Tibial artery (tissue), 4 donors: ENCODE measurements at regions not wholly inside any gene's neighbourhood (a gene's known extent, or its start where the extent isn't known, plus 50 kb on each side); places are given as distances from the start of the nearest gene placed in this dataset.

Source experiments
- DNase-seq, 2 donors: peaks; one replicate each; pipeline ENCODE4 v3.0.0-alpha.2; 2019
- H3K27ac ChIP-seq, 2 donors: fragments of 200-600 bp; sonication (generic) in 1 of 2; 1 replicate in 1 of 2; 2 replicates in 1 of 2; pipeline ENCODE4 v1.5.1; 2018 to 2019; ENCODE audit warnings: mild to moderate bottlenecking in 1 of 2
- H3K27me3 ChIP-seq, 2 donors: fragments of 200-600 bp; sonication (generic) in 1 of 2; one replicate each; pipeline versions ENCODE4 v1.5.1 to v1.6.0; 2016 to 2019
- H3K36me3 ChIP-seq, 3 donors: fragments of 200-600 bp; sonication (generic) in 2 of 3; one replicate each; pipeline ENCODE4 v1.5.1; 2016 to 2019; ENCODE audit warnings: mild to moderate bottlenecking in 2 of 3
- H3K4me1 ChIP-seq, 4 donors: fragments of 200-600 bp; sonication (generic) in 2 of 4; 1 replicate in 3 of 4; 2 replicates in 1 of 4; pipeline ENCODE4 v1.5.1; 2016 to 2019
- H3K4me3 ChIP-seq, 2 donors: fragments of 200-600 bp; sonication (generic) in 1 of 2; 1 replicate in 1 of 2; 2 replicates in 1 of 2; pipeline ENCODE4 v1.5.1; 2018 to 2019; ENCODE audit warnings: mild to moderate bottlenecking in 2 of 2
- H3K9me3 ChIP-seq, 3 donors: fragments of 200-600 bp; sonication (generic) in 1 of 3; one replicate each; pipeline ENCODE4 v1.5.1; 2016 to 2019
- intact Hi-C: fragments of 100-400 bp; cut with DNase I; formaldehyde crosslinking; loops from one replicate; pipeline ENCODE4 v1.15.0; 2023; ENCODE audit warnings: low total_unique reads
- TF ChIP-seq, protein P1 (sequence below), 2 experiments: fragments of 200-600 bp in 1 of 2; fragments of 450-650 bp in 1 of 2; IDR thresholded peaks; one replicate each; pipeline ENCODE4 v1.5.1; 2017 to 2019; ENCODE audit warnings: antibody characterized with exemption in 2 of 2, mild to moderate bottlenecking in 1 of 2, moderate library complexity in 1 of 2

DNA sequence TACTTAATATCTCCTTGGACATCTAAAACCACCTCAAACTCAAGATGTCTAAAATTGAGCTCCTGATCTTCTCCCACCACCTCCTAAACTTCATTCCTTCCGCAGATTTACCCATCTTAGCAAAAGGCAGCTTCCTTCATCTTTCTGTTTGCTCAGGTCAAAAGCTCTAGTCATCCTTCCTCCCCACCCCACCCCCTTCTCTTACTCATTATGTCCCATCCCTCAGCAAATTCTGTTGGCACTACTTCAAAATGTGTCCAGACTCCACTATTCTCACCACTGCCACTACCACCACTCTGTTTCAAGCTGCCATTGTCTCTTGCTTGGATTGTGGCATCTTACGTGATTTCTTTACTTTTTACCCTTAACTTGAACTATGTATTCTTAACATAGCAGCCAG lies 59.2 kb upstream of the ZDHHC17 start:
- Histone ChIP-seq H3K4me1 (no peaks in the 10 kb centered on the region), H3K4me3 (no peak overlapping the region), H3K27me3 (no peaks in the 10 kb centered on the region), H3K36me3 (no peaks in the 10 kb centered on the region), H3K9me3 (no peaks in the 10 kb centered on the region), H3K27ac (no peak overlapping the region)
- TF ChIP-seq, protein P1, sequence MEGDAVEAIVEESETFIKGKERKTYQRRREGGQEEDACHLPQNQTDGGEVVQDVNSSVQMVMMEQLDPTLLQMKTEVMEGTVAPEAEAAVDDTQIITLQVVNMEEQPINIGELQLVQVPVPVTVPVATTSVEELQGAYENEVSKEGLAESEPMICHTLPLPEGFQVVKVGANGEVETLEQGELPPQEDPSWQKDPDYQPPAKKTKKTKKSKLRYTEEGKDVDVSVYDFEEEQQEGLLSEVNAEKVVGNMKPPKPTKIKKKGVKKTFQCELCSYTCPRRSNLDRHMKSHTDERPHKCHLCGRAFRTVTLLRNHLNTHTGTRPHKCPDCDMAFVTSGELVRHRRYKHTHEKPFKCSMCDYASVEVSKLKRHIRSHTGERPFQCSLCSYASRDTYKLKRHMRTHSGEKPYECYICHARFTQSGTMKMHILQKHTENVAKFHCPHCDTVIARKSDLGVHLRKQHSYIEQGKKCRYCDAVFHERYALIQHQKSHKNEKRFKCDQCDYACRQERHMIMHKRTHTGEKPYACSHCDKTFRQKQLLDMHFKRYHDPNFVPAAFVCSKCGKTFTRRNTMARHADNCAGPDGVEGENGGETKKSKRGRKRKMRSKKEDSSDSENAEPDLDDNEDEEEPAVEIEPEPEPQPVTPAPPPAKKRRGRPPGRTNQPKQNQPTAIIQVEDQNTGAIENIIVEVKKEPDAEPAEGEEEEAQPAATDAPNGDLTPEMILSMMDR (IDR thresholded peaks at IDR 0.05), result no peak
- intact Hi-C loops, result no loop called here
- no peak for DNase-seq

DNA sequence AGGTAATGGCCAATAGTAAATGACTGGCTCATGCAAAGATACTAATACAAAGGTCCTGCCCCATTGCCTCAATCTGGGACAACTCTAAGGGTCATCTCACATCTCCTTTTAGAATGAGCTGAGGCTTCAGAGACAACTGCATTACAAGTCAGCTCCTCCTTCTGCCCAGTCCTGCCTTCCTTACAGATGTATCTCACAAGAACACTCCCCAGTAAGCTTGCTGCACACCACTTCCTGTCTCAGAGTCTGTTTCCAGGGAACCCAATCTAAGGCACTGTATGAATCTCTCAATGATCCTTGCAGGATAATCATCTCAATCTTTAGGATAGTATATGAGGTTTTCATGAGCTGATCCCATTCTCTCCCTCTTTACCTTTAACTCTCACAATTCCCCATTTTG lies 57.8 kb upstream of the ZDHHC17 start:
- H3K27me3 ChIP-seq, result no peaks in the 10 kb centered on the region
- no peaks in the 10 kb centered on the region for H3K36me3 ChIP-seq
- H3K9me3 ChIP-seq, result no peaks in the 10 kb centered on the region
- no peak overlapping the region for H3K4me3 ChIP-seq
- no peak for DNase-seq
- intact Hi-C loops, result no loop called here
- H3K4me1 ChIP-seq, result no peaks in the 10 kb centered on the region
- TF ChIP-seq, protein P1 (IDR thresholded peaks at IDR 0.05), result no peak
- no peak overlapping the region for H3K27ac ChIP-seq

DNA sequence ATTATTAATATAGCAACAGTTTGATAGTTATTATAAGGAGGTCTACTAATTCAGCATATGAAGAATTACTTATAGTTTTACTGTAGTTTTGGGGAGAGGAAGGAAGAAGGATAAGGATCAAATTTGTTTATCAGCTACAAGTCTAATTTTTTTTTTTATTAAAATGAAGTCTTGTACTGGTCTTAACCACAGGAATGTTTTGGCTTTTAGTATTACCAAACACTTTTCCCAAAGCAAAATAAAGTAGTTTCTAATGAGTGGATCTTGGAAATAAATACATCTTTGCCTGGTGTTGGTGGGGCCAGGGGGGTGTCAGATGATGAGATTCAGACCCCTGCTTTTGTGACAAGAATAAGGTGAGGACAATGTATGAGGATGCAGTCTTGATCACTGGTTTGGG lies 57.2 kb upstream of the ZDHHC17 start:
- H3K4me3 ChIP-seq, result no peak overlapping the region
- no peaks in the 10 kb centered on the region for H3K36me3 ChIP-seq
- intact Hi-C loops, result no loop called here
- H3K27ac ChIP-seq, result no peak overlapping the region
- DNase-seq, result no peak
- TF ChIP-seq, protein P1 (IDR thresholded peaks at IDR 0.05), result no peak
- no peaks in the 10 kb centered on the region for H3K9me3 ChIP-seq
- no peaks in the 10 kb centered on the region for H3K27me3 ChIP-seq
- H3K4me1 ChIP-seq, result no peaks in the 10 kb centered on the region

DNA sequence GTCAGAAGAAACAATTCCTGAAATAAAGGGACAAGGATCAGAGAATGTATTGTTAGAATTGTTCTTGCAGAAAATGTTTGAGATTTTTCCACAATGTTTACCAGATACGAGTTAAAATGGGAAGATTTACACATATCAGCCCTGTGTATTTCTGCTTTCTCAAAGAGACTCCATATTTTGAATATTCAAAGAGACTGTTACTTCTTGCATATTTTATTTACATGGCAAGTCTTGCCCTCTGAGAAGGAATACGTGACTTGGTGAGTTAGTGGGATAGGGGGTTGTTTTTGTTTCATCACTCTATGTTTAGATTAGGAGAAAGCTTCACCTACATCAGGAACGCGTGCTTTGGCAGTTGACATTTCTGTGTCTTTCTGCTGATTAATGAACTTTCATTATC lies 56.1 kb upstream of the ZDHHC17 start:
- DNase-seq, result no peak
- TF ChIP-seq, protein P1 (IDR thresholded peaks at IDR 0.05), result no peak
- intact Hi-C loops, result no loop called here
- Histone ChIP-seq H3K4me1 (no peaks in the 10 kb centered on the region), H3K4me3 (no peak overlapping the region), H3K27me3 (no peaks in the 10 kb centered on the region), H3K27ac (no peak overlapping the region), H3K36me3 (no peaks in the 10 kb centered on the region), H3K9me3 (no peaks in the 10 kb centered on the region)

DNA sequence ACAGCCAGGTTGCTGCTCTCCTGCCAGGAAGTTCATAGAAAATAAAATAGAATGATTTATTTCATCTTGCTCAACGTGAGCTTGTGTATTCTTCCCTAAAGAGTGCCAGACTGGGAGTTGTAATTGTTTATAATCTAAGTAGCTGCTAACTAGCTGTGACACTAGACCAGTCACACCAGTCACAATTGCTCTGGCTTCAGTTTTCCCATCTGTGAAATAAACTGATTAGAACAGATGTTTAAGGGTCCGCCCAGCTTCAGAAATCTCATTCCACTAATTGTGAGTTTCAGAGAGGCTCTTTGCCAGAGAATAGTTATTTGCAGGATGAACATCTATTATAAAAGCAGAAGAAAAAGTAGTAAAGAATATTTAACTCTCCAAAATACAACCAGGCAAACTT lies 55.6 kb upstream of the ZDHHC17 start:
- intact Hi-C loops, result no loop called here
- Histone ChIP-seq H3K4me1 (no peaks in the 10 kb centered on the region), H3K36me3 (no peaks in the 10 kb centered on the region), H3K27me3 (no peaks in the 10 kb centered on the region), H3K9me3 (no peaks in the 10 kb centered on the region), H3K27ac (no peak overlapping the region), H3K4me3 (no peak overlapping the region)
- DNase-seq, result no peak
- TF ChIP-seq, protein P1 (IDR thresholded peaks at IDR 0.05), result no peak

DNA sequence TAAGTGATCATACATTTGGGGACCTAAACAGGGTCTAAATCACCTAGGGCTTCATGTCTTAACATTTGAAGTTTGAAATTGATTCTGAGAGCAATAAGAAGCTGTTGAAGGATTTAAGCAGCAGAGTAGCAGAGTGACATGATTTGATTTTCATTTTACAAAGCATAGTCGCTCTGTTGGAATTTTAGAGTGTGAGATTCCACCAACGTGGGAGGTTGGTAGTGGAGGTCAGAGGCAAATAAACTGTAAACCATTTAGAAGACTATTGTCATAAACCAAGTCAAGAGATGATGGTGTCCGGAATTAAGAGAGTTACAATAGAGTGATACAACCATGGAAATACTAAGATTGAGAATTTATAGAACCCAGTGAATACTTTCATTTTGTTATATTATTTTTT lies 52.7 kb upstream of the ZDHHC17 start:
- no peak for DNase-seq
- intact Hi-C loops, result no loop called here
- Histone ChIP-seq H3K9me3 (no peaks in the 10 kb centered on the region), H3K4me3 (no peak overlapping the region), H3K36me3 (no peaks in the 10 kb centered on the region), H3K4me1 (no peaks in the 10 kb centered on the region), H3K27me3 (no peaks in the 10 kb centered on the region), H3K27ac (no peak overlapping the region)
- TF ChIP-seq, protein P1 (IDR thresholded peaks at IDR 0.05), result no peak
